ENCODE measurements at regions not wholly inside any gene's neighbourhood (a gene's known extent, or its start where the extent isn't known, plus 50 kb on each side); places are given as distances from the start of the nearest gene placed in this dataset.

- TF ChIP-seq, protein P1, sequence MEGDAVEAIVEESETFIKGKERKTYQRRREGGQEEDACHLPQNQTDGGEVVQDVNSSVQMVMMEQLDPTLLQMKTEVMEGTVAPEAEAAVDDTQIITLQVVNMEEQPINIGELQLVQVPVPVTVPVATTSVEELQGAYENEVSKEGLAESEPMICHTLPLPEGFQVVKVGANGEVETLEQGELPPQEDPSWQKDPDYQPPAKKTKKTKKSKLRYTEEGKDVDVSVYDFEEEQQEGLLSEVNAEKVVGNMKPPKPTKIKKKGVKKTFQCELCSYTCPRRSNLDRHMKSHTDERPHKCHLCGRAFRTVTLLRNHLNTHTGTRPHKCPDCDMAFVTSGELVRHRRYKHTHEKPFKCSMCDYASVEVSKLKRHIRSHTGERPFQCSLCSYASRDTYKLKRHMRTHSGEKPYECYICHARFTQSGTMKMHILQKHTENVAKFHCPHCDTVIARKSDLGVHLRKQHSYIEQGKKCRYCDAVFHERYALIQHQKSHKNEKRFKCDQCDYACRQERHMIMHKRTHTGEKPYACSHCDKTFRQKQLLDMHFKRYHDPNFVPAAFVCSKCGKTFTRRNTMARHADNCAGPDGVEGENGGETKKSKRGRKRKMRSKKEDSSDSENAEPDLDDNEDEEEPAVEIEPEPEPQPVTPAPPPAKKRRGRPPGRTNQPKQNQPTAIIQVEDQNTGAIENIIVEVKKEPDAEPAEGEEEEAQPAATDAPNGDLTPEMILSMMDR (IDR thresholded peaks at IDR 0.05), result no peak
- no peak for TF ChIP-seq POLR2A (IDR thresholded peaks at IDR 0.05)
Observed at GRCh38 chr2:15747603-15748471, 156.2 kb downstream of the DDX1 start.

All from uterus (tissue), 2 donors.